ENCODE measurements at regions not wholly inside any gene's neighbourhood (a gene's known extent, or its start where the extent isn't known, plus 50 kb on each side); places are given as distances from the start of the nearest gene placed in this dataset.

- no peak for DNase-seq (ENCODE audit: low read depth)
- no peak overlapping the region for H3K4me3 ChIP-seq (ENCODE audit: control insufficient read depth, low read depth, low read length)
- no peak for TF ChIP-seq CTCF (IDR thresholded peaks at IDR 0.05; ENCODE audit: control insufficient read depth, insufficient read depth, low read depth, low read length, missing control alignments)
Observed at GRCh38 chr4:3818371-3818770, 52.2 kb downstream of the ADRA2C start.

- DNase-seq (ENCODE audit: low read depth): no peak
- H3K4me3 ChIP-seq (ENCODE audit: control insufficient read depth, low read depth, low read length): no peak overlapping the region
- TF ChIP-seq CTCF (IDR thresholded peaks at IDR 0.05; ENCODE audit: control insufficient read depth, insufficient read depth, low read depth, low read length, missing control alignments): no peak
Observed at GRCh38 chr4:3819210-3819919, 53.2 kb downstream of the ADRA2C start.

GRCh38 chr4:3820016-3820805 is 54.0 kb downstream of the ADRA2C start:
- DNase-seq (ENCODE audit: low read depth): no peak
- H3K4me3 ChIP-seq (ENCODE audit: control insufficient read depth, low read depth, low read length): no peak overlapping the region
- TF ChIP-seq CTCF (IDR thresholded peaks at IDR 0.05; ENCODE audit: control insufficient read depth, insufficient read depth, low read depth, low read length, missing control alignments): no peak

- H3K4me3 ChIP-seq (ENCODE audit: control insufficient read depth, low read depth, low read length): no peak overlapping the region
- no peak for DNase-seq (ENCODE audit: low read depth)
- no peak for TF ChIP-seq CTCF (IDR thresholded peaks at IDR 0.05; ENCODE audit: control insufficient read depth, insufficient read depth, low read depth, low read length, missing control alignments)
Observed at GRCh38 chr4:3820806-3821579, 54.8 kb downstream of the ADRA2C start.

- no peak for DNase-seq (ENCODE audit: low read depth)
- no peak overlapping the region for H3K4me3 ChIP-seq (ENCODE audit: control insufficient read depth, low read depth, low read length)
- TF ChIP-seq CTCF (IDR thresholded peaks at IDR 0.05; ENCODE audit: control insufficient read depth, insufficient read depth, low read depth, low read length, missing control alignments): no peak
Observed at GRCh38 chr4:3821580-3822229, 55.5 kb downstream of the ADRA2C start.

Measured in AG09309 (cell line).